Activated naive CD8-positive, alpha-beta T cell treated with anti-CD3 and anti-CD28 coated beads, Interleukin-2, amount 50 U/mL, for 16 hours (primary cell): ENCODE measurements at regions not wholly inside any gene's neighbourhood (a gene's known extent, or its start where the extent isn't known, plus 50 kb on each side); places are given as distances from the start of the nearest gene placed in this dataset.
A peak's percentile ranks its signal among the peaks of the same experiment; 100 is the strongest.

Experiments
- DNase-seq: peaks from one replicate; pipeline ENCODE4 v3.0.0-alpha.2; 2020; ENCODE audit warnings: low read depth, low spot score

DNA sequence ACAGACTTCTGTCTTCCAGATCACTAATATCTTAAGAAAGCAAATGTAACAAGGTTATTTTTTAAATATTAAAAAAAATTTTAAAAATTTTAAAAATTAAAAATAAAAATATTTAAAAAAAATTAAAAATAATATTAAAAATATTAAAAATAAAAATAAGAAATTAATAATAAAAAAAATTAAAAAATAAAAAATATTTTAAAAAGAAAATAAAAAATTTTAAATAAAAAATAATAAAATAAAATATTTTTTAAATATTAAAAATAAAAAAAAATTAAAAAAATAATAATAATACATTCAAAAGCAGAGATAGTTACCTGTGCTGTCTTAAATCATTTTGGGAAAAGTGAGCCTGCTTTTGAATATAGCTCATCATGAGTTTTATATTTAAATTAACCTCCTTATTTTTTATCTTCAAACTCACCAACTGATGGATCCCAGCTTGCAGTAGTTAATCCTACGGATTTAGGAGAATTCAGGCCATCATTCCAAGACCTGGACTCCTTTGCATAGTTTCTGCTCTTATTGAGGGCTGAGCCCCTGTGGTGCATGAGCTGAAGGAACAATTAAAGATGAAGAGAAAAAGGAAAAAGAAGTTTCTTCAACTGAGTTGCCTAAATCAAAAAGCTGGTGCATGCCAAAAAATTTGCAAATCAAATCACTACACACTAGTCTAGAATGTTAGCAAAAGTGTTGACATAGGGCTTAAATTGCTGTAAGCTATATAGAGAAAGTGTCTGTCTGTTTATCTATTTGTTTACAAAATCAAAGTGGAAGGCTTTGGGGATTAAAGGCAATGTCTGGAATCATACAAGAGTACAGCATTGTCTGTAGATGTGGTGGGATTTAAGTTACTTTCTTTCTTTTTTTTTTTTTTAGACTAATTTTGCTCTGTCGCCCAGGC lies 50.5 kb upstream of the ZNF438 start:
- no peak for DNase-seq

DNA sequence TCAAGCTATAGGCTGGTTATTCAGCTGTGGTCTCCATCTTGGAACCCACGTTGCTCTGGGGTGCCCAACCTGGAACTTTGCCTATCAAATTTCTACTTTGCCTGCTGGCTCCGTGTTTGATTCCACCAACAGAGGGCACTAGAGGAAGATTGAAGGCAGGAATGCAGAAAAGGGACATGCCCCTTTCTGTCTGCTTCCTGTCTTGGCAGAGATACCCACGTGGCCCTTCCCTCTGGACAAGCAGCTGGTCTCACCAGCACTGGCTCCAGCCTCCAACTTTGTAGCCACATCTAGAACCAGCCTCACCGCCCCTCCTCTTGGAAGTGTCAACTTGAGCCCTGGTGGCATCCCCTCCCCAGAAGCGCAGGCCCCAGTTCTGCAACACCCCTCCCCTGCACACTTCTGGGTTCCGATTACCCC lies 52.1 kb upstream of the ZNF438 start:
- DNase-seq: peak; percentile 41

DNA sequence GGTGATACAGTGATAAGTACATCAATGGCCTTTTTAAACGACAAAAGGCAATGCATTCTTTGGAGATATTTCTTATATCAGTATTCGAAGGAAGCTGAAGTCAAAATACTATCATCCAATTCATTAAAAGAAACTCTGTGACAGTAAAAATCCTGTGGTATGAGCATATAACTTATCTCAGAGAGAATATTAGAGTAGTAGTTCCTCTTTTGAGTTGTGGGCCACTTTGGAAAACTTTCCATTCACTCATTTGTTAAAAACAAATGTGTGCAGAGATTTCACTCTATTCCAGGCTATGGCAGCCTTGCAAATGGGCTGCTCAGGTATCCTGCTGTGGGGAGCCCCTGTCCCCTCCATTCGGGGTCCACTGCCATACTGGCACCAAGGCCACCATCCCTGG lies 55.3 kb upstream of the ZNF438 start:
- no peak for DNase-seq

DNA sequence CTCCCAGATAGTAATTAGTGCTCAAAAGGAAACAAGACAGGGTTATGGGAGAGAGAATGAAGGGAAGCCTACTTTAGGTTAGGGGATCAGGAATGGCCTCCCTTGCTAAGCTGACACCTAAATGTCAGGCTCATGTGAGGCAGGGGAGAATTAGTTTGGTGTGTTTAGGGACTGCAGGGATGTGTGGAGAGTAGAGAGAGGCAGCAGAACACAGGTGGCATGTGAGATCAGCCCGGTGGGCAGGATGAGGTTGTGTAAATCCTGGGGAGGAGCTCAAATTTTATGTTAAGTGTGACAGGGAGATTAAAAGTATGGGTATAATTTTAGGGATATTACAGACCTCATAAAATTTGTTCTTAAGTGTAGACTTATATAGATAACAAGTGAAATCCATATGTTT lies 56.2 kb upstream of the ZNF438 start:
- no peak for DNase-seq

DNA sequence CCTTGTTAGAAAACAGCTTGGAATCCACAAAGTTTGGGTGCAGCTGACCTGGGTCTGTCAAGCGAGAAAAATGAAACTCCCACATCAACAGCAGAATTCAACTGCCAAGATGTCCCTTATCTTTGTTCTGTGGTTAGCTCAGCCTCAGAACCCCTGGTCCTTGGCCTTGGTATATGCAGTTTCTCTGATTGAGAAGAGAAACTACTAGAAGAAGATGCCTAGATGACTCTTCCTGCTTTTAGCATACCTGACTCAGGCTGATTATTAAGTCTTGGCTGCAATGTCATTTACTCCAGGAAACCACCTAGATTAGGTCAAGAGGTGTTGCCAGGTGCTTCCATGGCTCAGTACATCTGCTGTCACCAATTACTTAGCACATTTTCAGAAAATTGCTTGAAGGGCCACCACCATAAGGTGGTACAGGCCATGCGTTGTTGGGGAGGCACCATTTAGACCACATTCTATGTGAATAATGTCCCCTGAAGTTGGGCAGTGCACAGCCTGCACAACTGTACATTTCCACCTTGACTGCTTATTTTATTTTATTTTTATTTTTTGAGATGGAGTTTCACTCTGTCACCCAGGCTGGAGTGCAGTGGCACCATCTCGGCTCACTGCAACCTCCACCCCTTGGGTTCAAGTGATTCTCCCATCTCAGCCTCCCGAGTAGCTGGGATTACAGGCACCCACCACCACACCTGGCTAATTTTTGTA lies 59.4 kb upstream of the ZNF438 start:
- no peak for DNase-seq

DNA sequence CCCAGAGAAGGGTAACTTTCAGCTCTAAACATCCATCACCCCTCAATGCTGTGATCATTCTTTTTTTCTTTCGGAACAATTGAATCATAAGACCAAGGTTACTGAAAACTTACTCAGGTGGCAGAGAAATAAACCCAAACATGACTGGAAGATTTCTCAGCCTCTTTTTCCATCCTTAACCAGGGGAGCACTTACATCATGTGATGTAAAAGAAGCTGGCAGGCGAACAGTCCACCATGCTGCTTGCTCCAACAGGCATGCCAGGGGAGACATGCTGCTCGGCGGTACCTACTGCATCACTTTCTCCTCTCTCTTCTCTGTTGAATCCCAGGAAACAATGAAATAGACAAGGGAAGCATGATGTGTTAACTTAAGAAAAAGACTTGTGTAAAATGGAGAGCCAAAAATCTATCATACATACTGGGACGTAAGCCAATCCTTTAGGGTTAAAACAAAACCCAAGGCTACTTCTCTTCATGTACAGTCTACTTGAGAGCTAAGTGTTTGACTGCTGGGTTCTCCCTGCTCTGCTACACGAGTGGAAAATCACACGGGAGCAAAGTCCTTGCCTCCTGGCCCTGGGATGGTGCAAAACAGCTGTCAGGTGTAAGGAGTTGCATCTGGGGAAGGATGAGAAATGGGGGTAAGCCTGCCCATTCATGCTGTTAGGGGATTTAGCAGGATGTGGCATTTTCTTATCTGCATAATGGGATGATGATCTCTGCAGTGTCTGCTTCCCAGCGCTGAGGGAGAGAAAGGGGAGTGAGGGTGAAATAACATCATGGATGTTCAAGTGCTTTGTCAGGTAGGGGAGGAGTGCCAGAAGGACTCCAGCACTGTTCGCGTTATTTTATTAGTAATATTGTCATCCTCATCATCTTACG lies 64.3 kb upstream of the ZNF438 start:
- no peak for DNase-seq

DNA sequence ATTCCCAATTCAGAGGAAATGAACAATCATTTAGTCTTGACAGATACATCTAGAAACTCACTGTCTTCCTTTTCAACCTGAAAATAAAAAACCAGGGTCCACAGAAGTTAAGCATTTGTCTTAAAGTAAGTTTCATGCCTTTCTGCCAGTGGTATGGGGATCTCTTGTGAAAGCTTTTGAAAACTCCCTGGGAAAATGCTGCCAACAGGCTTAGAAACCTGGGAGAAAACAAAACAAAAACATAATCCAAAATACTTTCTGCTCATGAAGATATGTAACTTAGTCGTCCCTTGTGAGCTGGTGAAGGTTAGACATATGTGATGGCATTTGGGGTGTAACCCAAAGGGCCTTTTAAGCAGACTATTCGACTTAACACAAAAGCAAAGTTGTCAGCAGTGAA lies 66.4 kb upstream of the ZNF438 start:
- DNase-seq: no peak

DNA sequence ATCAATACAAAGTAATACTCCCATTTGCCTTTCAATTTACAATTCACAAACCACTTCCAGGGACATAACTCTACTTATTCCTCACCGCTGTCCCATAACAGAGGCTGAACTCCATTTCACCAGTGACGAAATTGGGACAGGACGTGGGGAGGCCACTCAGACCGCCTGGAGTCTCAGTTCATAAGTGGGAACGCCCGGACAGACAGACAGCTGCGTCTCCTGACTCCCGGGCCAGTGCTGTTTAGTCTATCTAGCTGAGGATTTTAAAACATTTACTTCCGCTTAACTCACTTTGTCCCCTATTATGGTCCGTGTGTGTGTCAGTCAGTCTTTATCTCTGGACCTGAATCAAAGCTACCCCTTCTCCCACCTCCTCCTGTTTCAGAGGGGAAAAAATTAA lies 67.4 kb upstream of the ZNF438 start:
- DNase-seq: no peak

DNA sequence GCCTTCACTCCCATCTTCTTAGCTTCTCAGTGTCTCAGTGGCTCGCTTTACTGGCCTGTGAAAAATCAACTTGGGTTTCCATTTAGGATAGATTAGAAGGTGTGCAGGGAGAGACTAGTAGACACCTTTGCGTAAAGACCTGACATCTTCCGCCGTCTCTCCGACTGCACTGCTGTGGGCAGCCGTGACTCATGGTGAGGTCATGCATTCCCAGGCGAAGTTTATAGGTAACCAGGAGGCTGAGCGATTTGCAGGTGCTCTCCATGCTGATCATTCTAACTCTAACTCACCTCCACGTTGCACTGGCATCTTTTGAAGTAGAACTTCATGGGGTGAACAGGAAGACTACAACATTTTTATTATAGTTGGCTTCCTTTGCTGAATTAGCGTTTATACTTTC lies 68.0 kb upstream of the ZNF438 start:
- no peak for DNase-seq

DNA sequence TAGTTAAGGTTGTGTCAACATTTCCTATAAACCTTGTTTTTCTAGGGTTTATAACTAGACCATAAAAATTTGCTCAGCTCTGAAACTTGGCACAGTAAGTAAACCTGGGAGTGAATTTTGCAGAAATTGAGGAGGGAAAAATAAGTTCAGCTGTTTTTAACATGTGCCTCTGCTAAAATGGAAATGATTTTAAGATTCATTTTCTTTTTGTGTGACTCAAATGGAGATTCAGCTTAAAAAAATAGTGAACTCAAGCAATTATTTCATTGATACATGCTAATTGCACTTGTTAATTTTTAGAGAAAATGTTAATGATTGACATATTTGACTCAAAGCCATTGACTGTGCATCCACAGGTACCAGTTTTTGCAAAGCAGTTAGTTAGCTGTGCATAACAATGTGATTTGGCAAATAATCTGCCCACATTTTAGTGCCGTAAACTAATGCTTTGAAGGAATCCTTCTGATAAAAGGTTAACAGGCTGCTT lies 68.5 kb upstream of the ZNF438 start:
- no peak for DNase-seq

DNA sequence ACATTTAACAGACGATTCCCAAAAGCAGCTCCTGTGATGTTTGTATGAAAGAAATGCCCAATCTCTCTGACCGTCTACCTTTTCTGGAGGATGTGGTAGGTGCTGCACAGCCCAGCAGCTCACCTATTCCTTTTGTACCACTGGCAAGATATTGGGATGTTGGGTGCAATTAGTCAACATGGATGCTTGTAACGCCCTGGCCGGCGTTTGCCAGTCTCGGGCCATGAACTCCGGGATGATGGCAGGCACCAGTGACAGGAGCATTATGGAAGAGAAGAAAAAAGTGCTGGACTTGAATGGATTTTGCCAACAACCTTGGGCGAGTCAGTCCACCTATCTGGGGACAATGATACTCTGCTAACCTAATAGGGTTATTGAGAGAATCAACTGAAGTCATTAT lies 69.0 kb upstream of the ZNF438 start:
- DNase-seq: no peak

DNA sequence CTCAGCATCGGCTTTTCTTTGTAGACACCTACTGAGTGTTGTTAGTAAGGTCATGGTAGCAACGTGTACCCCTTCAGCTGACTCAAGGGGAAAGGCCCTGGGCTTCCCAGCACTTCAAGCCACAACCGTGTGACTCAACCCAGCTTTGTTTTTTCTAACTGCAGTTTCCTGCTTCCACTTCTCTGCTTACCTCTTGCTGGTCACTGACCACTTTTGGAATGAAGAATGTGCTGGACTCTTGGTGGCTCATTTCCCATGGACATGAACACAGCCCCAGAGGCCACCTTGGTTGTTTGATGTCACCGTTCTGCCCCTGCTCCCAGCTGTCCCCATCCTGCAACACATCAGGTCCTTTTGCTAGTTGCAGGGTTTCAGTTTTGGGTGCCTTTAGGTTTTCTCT lies 69.5 kb upstream of the ZNF438 start:
- DNase-seq: peak; percentile 33

DNA sequence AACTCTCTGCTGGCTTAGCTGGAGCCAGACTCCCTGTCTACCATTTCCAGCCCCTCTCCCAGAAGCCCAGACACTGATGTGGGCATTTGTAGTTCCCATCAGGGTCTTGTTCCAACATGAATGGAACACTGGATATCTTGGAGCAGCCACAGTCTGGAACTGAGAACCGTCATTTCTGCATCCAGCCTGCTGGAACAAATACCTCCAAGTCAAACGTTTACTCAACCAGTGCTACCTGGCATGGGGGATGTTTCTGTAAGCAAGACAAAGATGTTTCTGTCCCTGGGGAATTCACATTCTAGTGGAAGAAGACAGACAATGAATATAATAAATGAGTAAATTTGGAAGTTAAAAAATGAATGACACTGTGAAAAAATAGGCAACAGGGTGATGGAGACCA lies 70.8 kb upstream of the ZNF438 start:
- no peak for DNase-seq

DNA sequence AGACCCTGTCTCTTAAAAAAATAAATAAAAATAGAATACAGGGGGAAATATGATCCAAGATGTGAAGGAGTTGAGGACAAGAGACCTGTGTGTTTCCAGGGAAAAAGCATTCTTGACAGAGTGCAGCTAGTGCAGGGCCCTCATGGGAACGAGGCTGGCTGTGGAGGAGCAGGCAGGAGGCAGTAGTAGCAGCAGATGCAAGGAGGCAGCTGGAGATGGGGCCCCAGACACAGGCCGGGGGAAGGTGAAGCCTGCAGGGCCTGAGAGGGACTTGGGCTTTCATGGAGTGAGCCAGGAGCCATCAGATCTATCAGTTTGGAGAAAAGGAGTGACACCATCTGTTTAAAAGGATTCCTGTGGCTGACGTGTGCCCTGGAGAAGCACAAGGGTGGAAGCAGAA lies 71.4 kb upstream of the ZNF438 start:
- no peak for DNase-seq

DNA sequence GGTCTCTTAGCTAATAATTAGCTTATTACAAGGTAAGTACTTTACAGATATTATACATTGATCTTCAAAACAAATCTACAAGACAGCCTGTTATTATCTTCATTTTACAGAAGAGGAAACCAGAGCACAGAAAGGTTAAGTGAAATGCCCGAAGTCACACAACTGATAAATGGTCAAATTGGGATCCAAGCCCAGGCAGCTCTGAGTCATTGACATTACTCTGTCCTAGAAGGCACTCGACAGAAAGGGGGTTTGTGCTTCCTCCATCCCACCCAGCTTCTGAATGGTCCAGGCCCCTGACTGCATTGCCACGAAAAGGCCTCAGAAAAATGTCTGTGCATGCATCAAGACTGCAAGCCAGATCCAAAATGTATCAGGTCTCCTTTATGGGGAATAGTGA lies 81.3 kb upstream of the ZNF438 start:
- DNase-seq: no peak

DNA sequence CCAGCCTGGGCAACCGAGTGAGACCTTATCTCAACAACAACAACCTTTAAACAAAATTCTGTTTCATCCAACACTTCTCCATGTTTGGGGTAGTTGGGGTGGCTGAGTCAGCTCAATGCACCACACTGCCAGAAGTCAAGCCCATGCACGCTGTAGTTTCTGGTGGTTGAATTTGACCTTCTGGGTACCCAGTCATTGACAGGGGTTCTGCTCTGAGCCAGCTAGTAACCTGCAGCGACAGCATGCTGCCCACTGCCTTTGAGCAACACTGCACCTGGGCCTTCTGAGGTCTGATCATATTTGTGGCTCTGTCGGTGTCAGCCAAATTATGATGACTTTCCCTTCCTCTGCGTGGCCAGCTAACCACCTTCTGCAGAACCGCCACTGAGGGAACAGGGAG lies 84.6 kb upstream of the ZNF438 start:
- no peak for DNase-seq

DNA sequence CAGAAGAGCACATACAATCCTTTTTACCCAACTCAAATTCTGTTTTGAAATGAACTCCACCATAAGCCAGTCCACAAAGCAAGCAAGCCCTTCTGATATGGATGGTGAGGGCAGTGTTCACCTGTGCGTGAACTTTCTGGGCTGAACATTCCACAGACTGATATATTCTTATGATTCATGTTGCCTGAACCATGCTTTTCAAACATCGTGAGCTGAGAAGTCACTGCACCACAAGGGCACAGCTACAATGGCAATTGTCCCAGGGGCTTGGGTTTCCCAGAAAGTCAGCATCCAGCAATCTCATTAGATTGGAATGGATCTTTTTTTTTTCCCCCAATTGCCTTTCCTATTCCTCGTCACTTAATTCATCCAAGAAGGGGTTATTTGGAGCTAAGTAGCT lies 86.9 kb upstream of the ZNF438 start:
- no peak for DNase-seq

DNA sequence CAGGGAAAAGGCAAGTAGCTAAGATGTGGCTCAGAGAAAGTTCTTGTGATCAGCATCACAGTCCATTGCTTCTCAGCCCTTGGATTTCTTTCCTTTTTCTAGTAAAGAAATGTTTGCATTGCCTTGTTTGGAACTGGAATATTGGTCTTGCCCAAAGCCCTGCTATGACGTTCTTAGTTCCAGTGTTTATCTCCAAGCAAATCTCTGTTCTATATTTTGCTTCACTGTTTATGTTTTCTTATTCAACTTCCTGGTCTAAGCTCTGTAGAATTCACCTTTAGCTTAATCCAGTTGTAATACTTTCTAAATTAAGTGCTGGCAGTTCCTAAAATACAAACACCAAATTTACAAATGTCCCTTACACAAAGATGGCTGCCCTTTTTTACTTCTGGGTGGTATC lies 88.7 kb upstream of the ZNF438 start:
- DNase-seq: no peak

DNA sequence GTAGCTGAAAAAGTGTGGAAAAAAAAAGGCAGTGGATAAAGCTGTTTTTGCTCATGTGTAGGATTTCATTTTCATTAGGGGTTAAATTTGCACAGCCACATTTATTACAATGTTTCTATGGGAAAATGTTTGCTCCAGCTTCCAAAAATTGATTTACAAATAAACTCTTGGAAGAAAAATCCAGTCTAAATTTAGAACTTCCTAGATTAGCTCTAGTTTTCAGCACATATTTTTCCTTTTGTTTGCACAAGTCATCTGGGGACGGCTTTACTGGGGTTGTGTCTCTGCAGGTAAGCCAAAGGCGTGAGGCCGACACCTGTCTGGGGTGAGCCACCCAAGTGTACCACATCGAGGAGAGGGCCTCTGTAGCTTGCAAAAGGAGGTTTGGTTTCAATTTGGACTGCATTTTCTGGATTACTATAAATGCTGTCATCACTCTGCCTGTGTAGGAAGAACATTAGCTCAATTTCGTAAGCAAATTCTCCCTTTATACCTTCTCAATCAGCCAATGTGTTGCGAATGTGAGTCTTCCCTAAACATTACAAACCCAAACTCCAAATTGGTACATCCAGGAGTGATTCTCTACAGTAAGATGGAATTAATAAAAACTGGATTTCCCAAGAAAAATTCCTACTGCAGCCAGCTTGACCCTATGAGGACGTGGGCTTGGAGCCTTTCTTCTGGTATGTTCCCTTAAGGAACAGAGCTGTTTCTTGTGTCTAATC lies 89.5 kb upstream of the ZNF438 start:
- no peak for DNase-seq

DNA sequence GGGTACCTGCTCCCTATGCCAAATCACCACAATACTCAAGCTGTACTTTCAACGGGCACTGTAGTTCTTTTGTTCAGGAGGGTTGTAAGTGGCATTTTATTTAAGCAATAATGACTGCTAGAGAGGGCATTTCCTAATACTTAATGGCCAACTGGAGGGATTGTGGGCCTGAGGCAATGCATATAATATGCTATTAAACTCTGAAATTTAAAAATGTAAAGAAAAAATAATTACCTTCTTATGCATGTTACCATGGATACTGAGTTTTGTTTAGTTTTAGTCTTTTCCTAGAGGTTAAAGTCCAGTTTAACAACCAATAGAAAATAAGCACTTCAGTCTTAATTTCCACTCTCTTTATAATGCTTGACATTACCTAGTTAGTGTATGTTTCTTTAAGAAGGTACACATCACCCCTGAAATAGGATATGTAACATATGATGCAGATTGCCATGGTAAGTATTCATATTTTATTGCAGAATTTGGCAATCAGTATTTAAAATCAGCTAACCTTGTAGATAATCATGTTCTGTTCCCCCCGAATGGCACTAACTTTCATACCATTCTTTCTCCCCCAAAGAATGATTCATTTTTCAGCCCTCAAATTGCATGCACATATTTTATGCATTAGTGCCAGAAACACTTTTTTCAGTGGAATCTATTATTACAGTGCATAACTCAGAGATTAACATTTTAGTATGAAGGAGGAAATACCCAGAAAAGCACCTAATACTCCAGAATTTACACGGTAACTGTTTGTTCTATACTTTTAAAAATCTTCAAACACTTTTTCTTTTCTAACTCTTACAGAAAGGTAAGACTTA lies 90.3 kb upstream of the ZNF438 start:
- DNase-seq: no peak
